Loucy (cell line): ENCODE measurements at regions not wholly inside any gene's neighbourhood (a gene's known extent, or its start where the extent isn't known, plus 50 kb on each side); places are given as distances from the start of the nearest gene placed in this dataset.

ENCODE experiments used
- CTCF ChIP-seq: fragments of 200-600 bp; sonication (generic); conservative IDR thresholded peaks from 2 replicates; pipeline ENCODE4 v1.5.1; 2014; ENCODE audit warnings: mild to moderate bottlenecking, antibody characterized with exemption, low read length
- EZH2phosphoT487 ChIP-seq: fragments of 200-600 bp; IDR thresholded peaks from 2 replicates; pipeline ENCODE4 v1.6.1; 2018; ENCODE audit warnings: antibody characterized with exemption, mild to moderate bottlenecking, moderate library complexity, borderline replicate concordance

- TF ChIP-seq CTCF (no peak), EZH2phosphoT487 (no peak)
Measured at GRCh38 chr6:85096976-85097375, 332.6 kb upstream of the TBX18 start.
